Hepatocyte (in vitro differentiated cells): ENCODE measurements at regions not wholly inside any gene's neighbourhood (a gene's known extent, or its start where the extent isn't known, plus 50 kb on each side); places are given as distances from the start of the nearest gene placed in this dataset.
"Not testable (repeated sequence)": the region's sequence is repeated elsewhere in the genome, so short reads cannot be mapped to it uniquely, and the experiment has no call there.

ENCODE experiments used
- CTCF ChIP-seq: fragments of 200-600 bp; sonication (generic); IDR thresholded peaks from 2 replicates; pipeline ENCODE4 v1.5.1; 2016; ENCODE audit warnings: antibody characterized with exemption, mild to moderate bottlenecking; ENCODE audit not compliant: poor library complexity
- EZH2phosphoT487 ChIP-seq: fragments of 200-600 bp; sonication (generic); IDR thresholded peaks from one replicate; pipeline ENCODE4 v1.6.1; 2018; ENCODE audit warnings: antibody characterized with exemption, mild to moderate bottlenecking, low read depth, moderate library complexity; ENCODE audit not compliant: unreplicated experiment, severe bottlenecking

GRCh38 chr4:27126895-27127294, 266.3 kb downstream of the STIM2 start:
- TF ChIP-seq CTCF, EZH2phosphoT487: not testable (repeated sequence)
